ENCODE measurements at regions not wholly inside any gene's neighbourhood (a gene's known extent, or its start where the extent isn't known, plus 50 kb on each side); places are given as distances from the start of the nearest gene placed in this dataset.

DNA sequence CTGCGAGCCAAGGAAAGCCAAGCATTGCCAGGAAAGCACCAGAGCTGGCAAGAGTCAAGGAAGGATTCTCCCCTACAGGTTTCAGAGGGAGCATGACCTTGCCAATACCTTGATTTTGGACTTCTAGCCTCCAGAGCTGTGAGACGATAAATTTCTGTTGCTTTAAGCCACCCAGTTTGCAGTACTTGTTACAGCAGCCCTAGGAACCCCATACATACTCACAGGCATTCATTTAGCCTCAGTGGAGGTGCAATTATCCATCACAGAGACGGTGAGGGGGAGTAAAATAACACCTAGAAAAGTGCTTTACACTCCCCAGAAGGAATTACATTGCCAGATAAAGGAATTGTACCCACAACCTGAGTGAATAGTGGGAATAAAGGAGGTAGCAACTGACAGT is 167.4 kb upstream of the NFIA start:
- ChIA-PET POLR2A (ENCODE audit: partially characterized antibody) (no interaction called here), CTCF (ENCODE audit: partially characterized antibody) (interaction anchor here (1.8 kb wide), 1 partner anchor 67 kb away, joined by 7 read pairs; no protein-coding TSS in a partner anchor)
- Histone ChIP-seq H3K27ac (ENCODE audit: low read depth, low read length) (no peak overlapping the region), H4K5ac (ENCODE audit: insufficient read length, low read depth, low read length) (no peak overlapping the region), H3K27me3 (replicated peaks in 1 of 4; ENCODE audit: control insufficient read depth in 3 of 4, extremely low read depth in 1 of 4, insufficient read depth in 3 of 4, low read length in 3 of 4) (no peaks in the 10 kb centered on the region), H3K23ac (ENCODE audit: insufficient read length) (no peak overlapping the region), H3K4me2 (ENCODE audit: insufficient read depth in 1 of 2, low read depth in 2 of 2, low read length in 2 of 2) (no peak overlapping the region), H3K79me2 (ENCODE audit: control insufficient read depth in 1 of 2, insufficient read depth in 2 of 2, low read length in 2 of 2) (no peaks in the 10 kb centered on the region), H3K9ac (replicated peaks in 1 of 4; ENCODE audit: extremely low read depth in 1 of 4, low read depth in 3 of 4, low read length in 3 of 4) (no peak overlapping the region), H3K79me1 (ENCODE audit: low read depth, low read length) (no peaks in the 10 kb centered on the region), H4K20me1 (replicated peaks in 1 of 2; ENCODE audit: control insufficient read depth in 1 of 2, insufficient read depth in 2 of 2, low read length in 2 of 2) (no peaks in the 10 kb centered on the region), H2BK15ac (ENCODE audit: low read length) (no peak overlapping the region), H2BK5ac (ENCODE audit: low read depth, low read length) (no peak overlapping the region), H4K8ac (ENCODE audit: extremely low read depth, insufficient read depth, low read length) (no peak overlapping the region), H3K23me2 (ENCODE audit: low read depth, low read length) (no peaks in the 10 kb centered on the region), H3K18ac (ENCODE audit: extremely low read depth, low read length) (no peak overlapping the region), H2AFZ (ENCODE audit: low read length) (no peak overlapping the region), H2BK120ac (replicated peaks; ENCODE audit: low read depth, low read length) (no peak overlapping the region), H3K36me3 (ENCODE audit: control insufficient read depth in 2 of 4, insufficient read depth in 4 of 4, low read length in 3 of 4) (no peaks in the 10 kb centered on the region; a peak in 2 of 8 replicates), H3K4me1 (replicated peaks in 1 of 4; ENCODE audit: control insufficient read depth in 3 of 4, insufficient read depth in 4 of 4, low read length in 3 of 4) (peaks cover 0 to 11% (median 5%) of the 10 kb centered on the region in 4 experiments; a peak in 4 of 7 replicates), H3K9me3 (ENCODE audit: insufficient read depth in 2 of 2, low read depth in 1 of 2, low read length in 1 of 2) (no peaks in the 10 kb centered on the region), H3K4ac (replicated peaks; ENCODE audit: insufficient read length, low read depth, low read length) (no peak overlapping the region), H3K14ac (ENCODE audit: insufficient read length) (no peak overlapping the region), H4K91ac (replicated peaks; ENCODE audit: insufficient read length, low read length) (no peak overlapping the region), H3K4me3 (ENCODE audit: extremely low read depth in 1 of 4, insufficient read depth in 2 of 4, low read depth in 3 of 4, low read length in 4 of 4) (no peak overlapping the region), H2BK20ac (ENCODE audit: low read length) (no peak overlapping the region; the same call in 1 of the 2 replicates), H3K56ac (replicated peaks; ENCODE audit: insufficient read length, low read depth, low read length) (no peak overlapping the region), H2AK5ac (ENCODE audit: low read depth, low read length) (no peak overlapping the region), H2BK12ac (ENCODE audit: low read depth, low read length) (no peak overlapping the region)
- DNase-seq (ENCODE audit: low read depth in 1 of 2, low spot score in 2 of 2) (no peak), FAIRE-seq (no peak)
- TF ChIP-seq EGR1 (IDR thresholded peaks at IDR 0.05; ENCODE audit: borderline replicate concordance, low read depth, low read length) (no peak), BACH1 (IDR thresholded peaks at IDR 0.05; ENCODE audit: low read length) (no peak), SRF (IDR thresholded peaks at IDR 0.05; ENCODE audit: low read depth, low read length) (no peak), SIX5 (IDR thresholded peaks at IDR 0.05; ENCODE audit: low read depth, low read length) (no peak), RFX5 (IDR thresholded peaks at IDR 0.05; ENCODE audit: borderline replicate concordance, low read depth, low read length) (no peak), POLR2AphosphoS5 (IDR thresholded peaks at IDR 0.05; ENCODE audit: low read depth, low read length) (no peak), MAX (IDR thresholded peaks at IDR 0.05) (no peak), TEAD4 (IDR thresholded peaks at IDR 0.05; ENCODE audit: low read depth, low read length) (no peak), TAF7 (optimal IDR thresholded peaks at IDR 0.05; ENCODE audit: borderline replicate concordance, low read depth, low read length) (no peak), SP2 (IDR thresholded peaks at IDR 0.05; ENCODE audit: low read length) (no peak)
- WGBS, 2 experiments (ENCODE audit: extremely low coverage in 1 of 2, insufficient coverage in 1 of 2, insufficient read length in 1 of 2, insufficient replicate concordance in 2 of 2, low coverage in 1 of 2, low lambda C conversion rate in 2 of 2, missing lambda C conversion rate in 1 of 2), result 90% methylated on average over 3 of the region's 3 CpGs; no CpG with 5 or more reads in 1 of the 2 experiments
